ENCODE measurements at regions not wholly inside any gene's neighbourhood (a gene's known extent, or its start where the extent isn't known, plus 50 kb on each side); places are given as distances from the start of the nearest gene placed in this dataset.

DNA sequence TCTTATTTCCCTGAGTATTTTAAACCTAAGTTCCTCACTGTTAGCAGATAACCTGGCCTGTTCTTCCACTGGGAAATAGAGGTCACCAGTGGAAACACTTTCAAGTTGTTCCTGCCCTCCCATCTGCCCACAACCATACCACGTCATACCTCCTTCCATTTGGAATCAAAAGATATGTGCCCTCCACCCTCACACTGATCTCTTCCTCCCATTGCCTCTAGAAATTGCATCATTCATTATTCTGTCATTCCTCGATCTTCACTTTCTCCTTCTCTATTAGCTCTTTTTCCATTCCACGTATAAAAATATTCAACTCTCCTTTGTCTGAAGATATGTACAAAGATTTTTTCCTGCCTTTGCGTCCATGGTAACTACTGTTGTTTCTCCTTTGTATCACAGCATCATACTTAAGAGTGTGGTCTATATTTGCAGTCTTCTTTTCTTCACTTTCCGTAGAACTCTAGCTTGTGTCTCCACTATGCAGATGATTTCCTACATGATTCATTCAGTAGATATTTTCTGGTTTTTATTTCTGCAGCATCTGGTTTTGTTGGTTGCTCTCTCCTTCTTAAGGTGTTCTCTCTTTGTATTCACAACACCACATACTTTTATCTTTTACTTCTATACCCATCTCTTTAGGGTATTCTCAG, 312.3 kb downstream of the REEP3 start:
- TF ChIP-seq, protein P1, sequence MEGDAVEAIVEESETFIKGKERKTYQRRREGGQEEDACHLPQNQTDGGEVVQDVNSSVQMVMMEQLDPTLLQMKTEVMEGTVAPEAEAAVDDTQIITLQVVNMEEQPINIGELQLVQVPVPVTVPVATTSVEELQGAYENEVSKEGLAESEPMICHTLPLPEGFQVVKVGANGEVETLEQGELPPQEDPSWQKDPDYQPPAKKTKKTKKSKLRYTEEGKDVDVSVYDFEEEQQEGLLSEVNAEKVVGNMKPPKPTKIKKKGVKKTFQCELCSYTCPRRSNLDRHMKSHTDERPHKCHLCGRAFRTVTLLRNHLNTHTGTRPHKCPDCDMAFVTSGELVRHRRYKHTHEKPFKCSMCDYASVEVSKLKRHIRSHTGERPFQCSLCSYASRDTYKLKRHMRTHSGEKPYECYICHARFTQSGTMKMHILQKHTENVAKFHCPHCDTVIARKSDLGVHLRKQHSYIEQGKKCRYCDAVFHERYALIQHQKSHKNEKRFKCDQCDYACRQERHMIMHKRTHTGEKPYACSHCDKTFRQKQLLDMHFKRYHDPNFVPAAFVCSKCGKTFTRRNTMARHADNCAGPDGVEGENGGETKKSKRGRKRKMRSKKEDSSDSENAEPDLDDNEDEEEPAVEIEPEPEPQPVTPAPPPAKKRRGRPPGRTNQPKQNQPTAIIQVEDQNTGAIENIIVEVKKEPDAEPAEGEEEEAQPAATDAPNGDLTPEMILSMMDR (IDR thresholded peaks at IDR 0.05; ENCODE audit: low read depth, low read length), result no peak
- no peak for TF ChIP-seq EZH2phosphoT487 (IDR thresholded peaks at IDR 0.05; ENCODE audit: low read depth)
